ENCODE measurements at regions not wholly inside any gene's neighbourhood (a gene's known extent, or its start where the extent isn't known, plus 50 kb on each side); places are given as distances from the start of the nearest gene placed in this dataset.

DNA sequence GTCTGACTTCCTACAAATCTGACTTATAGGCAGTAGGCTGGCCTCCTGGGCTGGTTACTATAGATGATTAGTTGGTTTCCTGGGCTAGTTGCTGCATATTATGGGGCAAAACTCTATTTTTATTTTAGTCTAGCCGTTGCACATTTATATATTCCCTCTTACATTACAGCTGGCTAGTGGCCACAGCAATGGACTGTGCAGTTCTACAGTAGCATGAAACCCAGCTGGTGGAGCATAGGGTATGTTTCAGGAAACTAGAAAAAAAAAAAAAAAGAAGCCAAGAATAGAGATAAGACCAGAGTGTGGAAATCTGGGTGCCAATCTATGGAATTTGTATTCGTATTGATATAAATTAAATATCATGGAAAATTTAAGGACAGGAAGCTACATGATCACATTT is 304.4 kb upstream of the NBEA start:
- no peak overlapping the region for H3K4me3 ChIP-seq (ENCODE audit: control extremely low read depth in 1 of 5, extremely low read depth in 1 of 5, insufficient read depth in 1 of 5, low read depth in 2 of 5, low read length in 4 of 5)
- no peaks in the 10 kb centered on the region for H3K9me3 ChIP-seq (ENCODE audit: control extremely low read depth in 1 of 3, control insufficient read depth in 2 of 3, insufficient read depth in 1 of 3, low read length in 2 of 3)
- Mint-ChIP-seq H3K9me3 (ENCODE audit: insufficient read depth) (peaks cover 3% of the 10 kb centered on the region), H3K4me1 (no peaks in the 10 kb centered on the region), H3K27ac (no peak overlapping the region), H3K27me3 (no peaks in the 10 kb centered on the region), H3K4me3 (no peak overlapping the region)
- H3K27me3 ChIP-seq (replicated peaks in 1 of 4; ENCODE audit: control extremely low read depth in 1 of 4, control insufficient read depth in 3 of 4, insufficient read depth in 4 of 4, low read length in 3 of 4): no peaks in the 10 kb centered on the region
- no CpG with 5 or more reads among the region's 2 CpGs for WGBS (ENCODE audit: insufficient coverage)
- no peak for ATAC-seq (ENCODE audit: low read depth)
- POLR2A ChIA-PET: no interaction called here
- no peak overlapping the region for H3K4me2 ChIP-seq (replicated peaks; ENCODE audit: low read depth, low read length, poor library complexity, severe bottlenecking)
- no peak for DNase-seq
- no peak overlapping the region for H2AFZ ChIP-seq (ENCODE audit: insufficient read depth, low read depth, low read length, poor library complexity, severe bottlenecking)
- CTCF ChIA-PET: no interaction called here
- TF ChIP-seq, protein P1, sequence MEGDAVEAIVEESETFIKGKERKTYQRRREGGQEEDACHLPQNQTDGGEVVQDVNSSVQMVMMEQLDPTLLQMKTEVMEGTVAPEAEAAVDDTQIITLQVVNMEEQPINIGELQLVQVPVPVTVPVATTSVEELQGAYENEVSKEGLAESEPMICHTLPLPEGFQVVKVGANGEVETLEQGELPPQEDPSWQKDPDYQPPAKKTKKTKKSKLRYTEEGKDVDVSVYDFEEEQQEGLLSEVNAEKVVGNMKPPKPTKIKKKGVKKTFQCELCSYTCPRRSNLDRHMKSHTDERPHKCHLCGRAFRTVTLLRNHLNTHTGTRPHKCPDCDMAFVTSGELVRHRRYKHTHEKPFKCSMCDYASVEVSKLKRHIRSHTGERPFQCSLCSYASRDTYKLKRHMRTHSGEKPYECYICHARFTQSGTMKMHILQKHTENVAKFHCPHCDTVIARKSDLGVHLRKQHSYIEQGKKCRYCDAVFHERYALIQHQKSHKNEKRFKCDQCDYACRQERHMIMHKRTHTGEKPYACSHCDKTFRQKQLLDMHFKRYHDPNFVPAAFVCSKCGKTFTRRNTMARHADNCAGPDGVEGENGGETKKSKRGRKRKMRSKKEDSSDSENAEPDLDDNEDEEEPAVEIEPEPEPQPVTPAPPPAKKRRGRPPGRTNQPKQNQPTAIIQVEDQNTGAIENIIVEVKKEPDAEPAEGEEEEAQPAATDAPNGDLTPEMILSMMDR (IDR thresholded peaks at IDR 0.05): no peak
- TF ChIP-seq EZH2 (IDR thresholded peaks at IDR 0.05; ENCODE audit: borderline replicate concordance, insufficient read depth, low read depth, low read length, poor library complexity, severe bottlenecking): no peak
- H3K36me3 ChIP-seq (replicated peaks in 1 of 2; ENCODE audit: control extremely low read depth in 1 of 2, control insufficient read depth in 1 of 2, extremely low read depth in 1 of 2, insufficient read depth in 2 of 2, low read length in 1 of 2): no peaks in the 10 kb centered on the region
- no peaks in the 10 kb centered on the region for H4K20me1 ChIP-seq (ENCODE audit: control insufficient read depth, insufficient read depth, low read length, poor library complexity, severe bottlenecking)
- H3K4me1 ChIP-seq (ENCODE audit: control insufficient read depth in 2 of 2, insufficient read depth in 2 of 2, low read length in 2 of 2): no peaks in the 10 kb centered on the region
- no peak overlapping the region for H3K9ac ChIP-seq (ENCODE audit: low read length)
- no peak overlapping the region for H3K27ac ChIP-seq (ENCODE audit: low read length in 2 of 2)
- intact Hi-C loops (cut with micrococcal nuclease): no loop called here
- H3K79me2 ChIP-seq (ENCODE audit: control insufficient read depth, insufficient read depth, low read length): no peaks in the 10 kb centered on the region

DNA sequence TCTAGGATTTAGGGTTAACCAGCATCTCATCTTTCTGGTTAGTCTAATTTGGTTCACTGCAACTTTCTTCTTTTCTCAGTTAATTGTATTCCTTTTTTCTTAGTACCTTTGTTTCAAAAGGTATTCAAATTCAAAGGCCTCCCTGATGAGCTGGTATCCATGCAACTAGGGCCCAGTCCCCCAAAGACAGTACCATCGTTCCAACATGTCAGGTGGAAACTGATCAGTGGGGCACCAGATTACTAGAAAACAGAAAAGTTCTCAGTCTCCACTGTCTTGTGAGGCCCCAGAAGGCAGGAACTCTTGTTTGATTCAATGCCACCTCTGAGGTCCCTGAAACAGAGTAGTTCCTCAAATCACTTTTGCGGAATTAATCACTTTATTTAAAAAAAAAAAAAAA is 303.2 kb upstream of the NBEA start:
- no peaks in the 10 kb centered on the region for H3K4me1 ChIP-seq (ENCODE audit: control insufficient read depth in 2 of 2, insufficient read depth in 2 of 2, low read length in 2 of 2)
- CTCF ChIA-PET: no interaction called here
- Mint-ChIP-seq H3K9me3 (ENCODE audit: insufficient read depth) (peaks cover 3% of the 10 kb centered on the region), H3K27ac (no peak overlapping the region), H3K4me3 (no peak overlapping the region), H3K4me1 (no peaks in the 10 kb centered on the region), H3K27me3 (no peaks in the 10 kb centered on the region)
- no peak overlapping the region for H3K4me3 ChIP-seq (ENCODE audit: control extremely low read depth in 1 of 5, extremely low read depth in 1 of 5, insufficient read depth in 1 of 5, low read depth in 2 of 5, low read length in 4 of 5)
- TF ChIP-seq EZH2 (IDR thresholded peaks at IDR 0.05; ENCODE audit: borderline replicate concordance, insufficient read depth, low read depth, low read length, poor library complexity, severe bottlenecking): no peak
- TF ChIP-seq, protein P1 (IDR thresholded peaks at IDR 0.05): no peak
- ATAC-seq (ENCODE audit: low read depth) (no peak), DNase-seq (no peak)
- no peaks in the 10 kb centered on the region for H3K36me3 ChIP-seq (replicated peaks in 1 of 2; ENCODE audit: control extremely low read depth in 1 of 2, control insufficient read depth in 1 of 2, extremely low read depth in 1 of 2, insufficient read depth in 2 of 2, low read length in 1 of 2)
- intact Hi-C loops (cut with micrococcal nuclease): no loop called here
- no peak overlapping the region for H3K4me2 ChIP-seq (replicated peaks; ENCODE audit: low read depth, low read length, poor library complexity, severe bottlenecking)
- no peaks in the 10 kb centered on the region for H3K9me3 ChIP-seq (ENCODE audit: control extremely low read depth in 1 of 3, control insufficient read depth in 2 of 3, insufficient read depth in 1 of 3, low read length in 2 of 3)
- H3K27me3 ChIP-seq (replicated peaks in 1 of 4; ENCODE audit: control extremely low read depth in 1 of 4, control insufficient read depth in 3 of 4, insufficient read depth in 4 of 4, low read length in 3 of 4): no peaks in the 10 kb centered on the region
- H2AFZ ChIP-seq (ENCODE audit: insufficient read depth, low read depth, low read length, poor library complexity, severe bottlenecking): no peak overlapping the region
- H3K79me2 ChIP-seq (ENCODE audit: control insufficient read depth, insufficient read depth, low read length): no peaks in the 10 kb centered on the region
- no peak overlapping the region for H3K9ac ChIP-seq (ENCODE audit: low read length)
- 88% methylated on average over 1 of the region's 2 CpGs for WGBS (ENCODE audit: insufficient coverage)
- H4K20me1 ChIP-seq (ENCODE audit: control insufficient read depth, insufficient read depth, low read length, poor library complexity, severe bottlenecking): no peaks in the 10 kb centered on the region
- POLR2A ChIA-PET: no interaction called here
- no peak overlapping the region for H3K27ac ChIP-seq (ENCODE audit: low read length in 2 of 2)
